GM12875 (cell line): ENCODE measurements at regions not wholly inside any gene's neighbourhood (a gene's known extent, or its start where the extent isn't known, plus 50 kb on each side); places are given as distances from the start of the nearest gene placed in this dataset.

ENCODE experiments used
- H3K4me3 ChIP-seq: one replicate; pipeline ENCODE4 v1.5.1; 2011; ENCODE audit warnings: low read depth, low read length, control low read depth
- TF ChIP-seq, protein P1 (sequence below): IDR thresholded peaks from 2 replicates; pipeline ENCODE4 v1.5.1; 2011; ENCODE audit warnings: low read depth, mild to moderate bottlenecking, control low read depth, inconsistent platforms, low read length, moderate library complexity, borderline replicate concordance; ENCODE audit not compliant: insufficient read depth

DNA sequence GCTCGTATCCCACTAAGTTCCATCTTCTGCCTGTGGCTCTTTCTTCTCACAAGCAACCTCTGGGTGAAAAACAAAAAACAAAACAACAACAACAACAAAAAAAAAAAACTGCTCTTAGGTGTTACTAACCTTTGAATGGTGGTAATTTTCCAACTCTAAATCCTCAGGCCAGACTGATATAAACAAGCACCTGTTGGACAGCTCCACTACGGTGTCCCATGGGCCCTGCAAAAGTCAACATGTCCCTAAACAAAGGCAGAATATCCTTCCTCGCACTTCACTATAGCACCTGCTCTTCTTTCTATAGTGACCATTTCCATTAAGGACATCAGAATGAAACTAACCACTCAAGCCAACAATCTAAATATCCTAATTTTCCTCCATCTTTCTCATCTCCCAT is 54.6 kb upstream of the PARM1 start:
- H3K4me3 ChIP-seq = no peak overlapping the region
- TF ChIP-seq, protein P1, sequence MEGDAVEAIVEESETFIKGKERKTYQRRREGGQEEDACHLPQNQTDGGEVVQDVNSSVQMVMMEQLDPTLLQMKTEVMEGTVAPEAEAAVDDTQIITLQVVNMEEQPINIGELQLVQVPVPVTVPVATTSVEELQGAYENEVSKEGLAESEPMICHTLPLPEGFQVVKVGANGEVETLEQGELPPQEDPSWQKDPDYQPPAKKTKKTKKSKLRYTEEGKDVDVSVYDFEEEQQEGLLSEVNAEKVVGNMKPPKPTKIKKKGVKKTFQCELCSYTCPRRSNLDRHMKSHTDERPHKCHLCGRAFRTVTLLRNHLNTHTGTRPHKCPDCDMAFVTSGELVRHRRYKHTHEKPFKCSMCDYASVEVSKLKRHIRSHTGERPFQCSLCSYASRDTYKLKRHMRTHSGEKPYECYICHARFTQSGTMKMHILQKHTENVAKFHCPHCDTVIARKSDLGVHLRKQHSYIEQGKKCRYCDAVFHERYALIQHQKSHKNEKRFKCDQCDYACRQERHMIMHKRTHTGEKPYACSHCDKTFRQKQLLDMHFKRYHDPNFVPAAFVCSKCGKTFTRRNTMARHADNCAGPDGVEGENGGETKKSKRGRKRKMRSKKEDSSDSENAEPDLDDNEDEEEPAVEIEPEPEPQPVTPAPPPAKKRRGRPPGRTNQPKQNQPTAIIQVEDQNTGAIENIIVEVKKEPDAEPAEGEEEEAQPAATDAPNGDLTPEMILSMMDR = no peak

DNA sequence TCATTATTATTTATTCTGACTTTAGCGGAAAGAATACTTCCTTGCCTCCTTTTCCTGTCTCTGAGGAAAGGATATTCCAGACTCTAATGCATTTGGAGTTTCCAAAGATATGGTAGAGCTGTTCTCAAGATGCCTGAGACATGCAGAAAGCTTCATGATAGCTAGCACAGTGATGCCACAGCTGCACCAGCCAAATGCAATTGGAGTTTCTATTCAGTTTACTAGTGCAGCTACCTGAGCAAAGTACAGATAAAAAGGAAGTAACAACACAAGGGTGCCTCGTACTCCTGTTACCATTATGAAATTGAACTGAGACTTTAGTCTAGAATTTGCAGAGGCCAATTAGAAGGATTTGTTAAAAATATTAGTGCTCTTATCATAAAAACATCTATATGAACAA is 57.5 kb upstream of the PARM1 start:
- no peak overlapping the region for H3K4me3 ChIP-seq
- TF ChIP-seq, protein P1 = no peak

DNA sequence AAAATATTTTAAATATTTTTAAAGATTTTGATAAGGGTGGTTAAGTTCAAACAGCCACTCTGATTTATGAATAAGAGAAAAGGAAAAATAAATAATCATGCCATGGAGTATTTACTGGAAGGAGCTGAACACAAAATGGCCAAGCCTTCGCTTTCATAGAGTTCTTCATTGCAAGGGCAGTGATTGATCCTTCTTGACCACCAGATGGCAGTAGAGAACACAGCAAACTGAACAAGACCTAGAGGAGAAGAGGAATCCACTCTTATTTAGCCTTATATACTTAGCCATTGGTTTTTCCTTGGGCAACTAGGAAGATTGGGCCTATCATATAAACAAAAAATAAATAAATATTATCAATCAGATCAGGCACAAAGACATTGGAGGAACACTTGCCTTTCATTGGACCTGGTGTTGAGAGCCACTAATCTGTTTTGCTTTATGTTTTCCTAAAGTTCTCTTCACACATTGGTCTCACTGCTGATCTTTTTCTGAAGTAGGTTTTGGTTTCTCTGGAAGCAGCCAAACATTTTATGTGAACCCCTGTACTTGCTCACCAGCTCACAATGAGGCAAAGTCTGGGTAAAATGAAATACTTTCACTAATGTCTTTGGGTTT is 58.1 kb upstream of the PARM1 start:
- TF ChIP-seq, protein P1 = peak; percentile 75
- H3K4me3 ChIP-seq = no peak overlapping the region

DNA sequence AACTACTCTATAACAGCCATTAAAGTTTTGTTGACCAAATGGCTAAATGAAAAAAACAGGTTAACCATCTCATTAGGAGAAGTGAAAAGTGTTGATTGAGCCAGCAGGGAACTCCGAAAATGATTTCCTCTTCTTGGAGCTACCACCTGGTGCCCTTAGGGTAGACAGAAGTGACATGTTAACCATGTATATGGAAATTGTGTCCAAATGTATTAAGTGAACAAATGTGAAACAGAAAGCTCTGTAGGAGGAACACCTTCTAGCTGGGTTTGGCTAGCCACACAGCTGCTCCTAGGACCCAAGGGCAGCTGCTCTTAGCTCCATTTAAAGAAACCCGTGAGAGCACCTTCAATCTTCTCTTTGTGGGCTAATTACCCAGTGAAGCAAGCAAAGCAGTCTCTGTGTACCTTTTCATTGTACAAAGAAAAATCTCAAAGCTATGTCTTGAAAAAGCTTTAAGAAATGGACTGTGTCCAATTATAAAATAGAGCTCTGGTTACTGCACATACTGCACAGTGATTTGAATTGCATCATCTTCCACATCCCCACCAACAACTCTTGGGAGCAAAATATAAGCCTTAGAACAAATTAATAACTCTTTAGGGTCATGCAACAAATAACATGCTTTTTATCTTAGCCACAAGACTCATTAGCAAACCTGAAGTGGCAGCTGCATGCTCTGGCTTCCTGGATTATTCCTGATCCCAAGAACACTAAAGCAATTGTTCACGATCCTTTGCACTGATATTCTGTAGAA is 59.2 kb upstream of the PARM1 start:
- no peak overlapping the region for H3K4me3 ChIP-seq
- TF ChIP-seq, protein P1 = no peak

DNA sequence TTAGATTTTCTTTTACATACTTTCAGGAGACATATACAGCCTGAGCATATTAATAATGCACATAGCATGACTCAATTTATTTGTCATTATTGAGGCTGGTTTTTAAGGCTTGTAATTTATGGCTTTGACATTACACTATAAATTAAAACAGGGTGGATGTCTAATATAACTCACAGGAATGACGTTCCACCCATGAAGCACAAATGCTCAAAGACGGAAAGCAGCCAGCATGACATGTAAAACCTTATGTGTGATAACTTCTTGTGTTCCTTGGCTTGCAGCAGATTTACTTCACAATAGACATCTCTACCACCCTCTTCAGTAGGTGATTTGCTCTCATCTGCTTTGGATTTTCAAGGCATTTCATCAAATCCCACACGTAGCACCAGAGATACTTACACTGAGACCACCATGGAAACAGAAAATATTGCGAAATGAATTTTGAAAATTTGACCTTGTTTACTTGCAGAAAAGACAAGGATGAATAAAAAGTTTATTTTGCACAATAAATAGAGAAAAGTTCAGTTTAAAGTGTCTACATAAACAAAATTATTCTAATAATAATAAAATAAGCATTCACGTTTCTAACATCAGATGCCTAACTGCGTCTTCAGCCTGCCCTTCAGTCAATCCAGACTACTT is 64.7 kb upstream of the BTC start:
- TF ChIP-seq, protein P1 = no peak
- no peak overlapping the region for H3K4me3 ChIP-seq

DNA sequence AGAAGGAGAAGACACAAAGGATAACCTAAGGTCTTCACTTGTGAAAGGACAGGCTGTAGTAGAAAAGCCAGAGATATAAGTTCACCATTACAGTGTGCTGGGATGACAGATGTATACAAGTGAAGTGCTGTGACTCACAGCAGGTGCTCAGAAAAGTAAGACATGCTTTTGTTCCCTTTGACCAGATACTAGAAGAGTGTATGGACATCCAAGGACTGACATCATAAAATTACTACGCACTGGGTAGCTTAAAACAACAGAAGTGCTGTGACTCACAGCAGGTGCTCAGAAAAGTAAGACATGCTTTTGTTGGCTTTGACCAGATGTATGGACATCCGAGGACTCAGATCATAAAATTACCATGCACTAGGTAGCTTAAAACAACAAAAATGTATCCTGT is 61.6 kb upstream of the BTC start:
- TF ChIP-seq, protein P1 = no peak
- H3K4me3 ChIP-seq = no peak overlapping the region
